SW480 (cell line): ENCODE measurements at regions not wholly inside any gene's neighbourhood (a gene's known extent, or its start where the extent isn't known, plus 50 kb on each side); places are given as distances from the start of the nearest gene placed in this dataset.
"Not testable (repeated sequence)": the region's sequence is repeated elsewhere in the genome, so short reads cannot be mapped to it uniquely, and the experiment has no call there.

Experiments
- DNase-seq: peaks from one replicate; pipeline ENCODE4 v3.0.0-alpha.2; 2016; ENCODE audit warnings: low spot score

GRCh38 chr13:42373048-42373812, 101.3 kb downstream of the AKAP11 start:
- no peak for DNase-seq

GRCh38 chr13:42375663-42376062, 103.7 kb downstream of the AKAP11 start:
- DNase-seq, result no peak

GRCh38 chr13:42377640-42378382, 105.9 kb downstream of the AKAP11 start:
- no peak for DNase-seq

- no peak for DNase-seq
These were observed 106.4 kb downstream of the AKAP11 start for GRCh38 chr13:42378383-42378780.

GRCh38 chr13:42379241-42379640, 107.3 kb downstream of the AKAP11 start:
- no peak for DNase-seq

- DNase-seq, result no peak
These were observed 108.6 kb downstream of the AKAP11 start for GRCh38 chr13:42380420-42381164.

GRCh38 chr13:42381165-42381425, 109.1 kb downstream of the AKAP11 start:
- no peak for DNase-seq

- DNase-seq, result not testable (repeated sequence)
These were observed 109.5 kb downstream of the AKAP11 start for GRCh38 chr13:42381426-42381825.

GRCh38 chr13:42383025-42383424, 111.1 kb downstream of the AKAP11 start:
- no peak for DNase-seq

- DNase-seq, result peak; percentile 25
These were observed 112.3 kb downstream of the AKAP11 start for GRCh38 chr13:42384265-42384664.

- DNase-seq, result no peak
These were observed 116.4 kb downstream of the AKAP11 start for GRCh38 chr13:42388326-42388725.

- DNase-seq, result no peak
These were observed 117.1 kb downstream of the AKAP11 start for GRCh38 chr13:42389041-42389440.

- no peak for DNase-seq
These were observed 120.2 kb downstream of the AKAP11 start for GRCh38 chr13:42392180-42392579.

GRCh38 chr13:42392716-42393572, 121.0 kb downstream of the AKAP11 start:
- no peak for DNase-seq

GRCh38 chr13:42393573-42394360, 121.8 kb downstream of the AKAP11 start:
- DNase-seq, result peak; percentile 41

- DNase-seq, result no peak
These were observed 122.4 kb downstream of the AKAP11 start for GRCh38 chr13:42394361-42394708.

- DNase-seq, result no peak
These were observed 122.7 kb downstream of the AKAP11 start for GRCh38 chr13:42394711-42395085.

- no peak for DNase-seq
These were observed 123.3 kb downstream of the AKAP11 start for GRCh38 chr13:42395086-42395821.

- DNase-seq, result peak; percentile 54
These were observed 124.5 kb downstream of the AKAP11 start for GRCh38 chr13:42396501-42396900.

GRCh38 chr13:42396901-42397655, 125.1 kb downstream of the AKAP11 start:
- peak; percentile 26 for DNase-seq
